Activated T-helper 1 cell treated with anti-CD3 and anti-CD28 coated beads, Interleukin-12 subunit alpha, Interleukin-12 subunit beta, Interleukin-2, Interleukin-4 antibody, amounts not matched to agents 30 ng/mL and 10 ng/mL and 1 ng/mL, durations not matched to agents 14 hours and 24 hours and 36 hours (primary cell): ENCODE measurements at regions not wholly inside any gene's neighbourhood (a gene's known extent, or its start where the extent isn't known, plus 50 kb on each side); places are given as distances from the start of the nearest gene placed in this dataset.
A peak's percentile ranks its signal among the peaks of the same experiment; 100 is the strongest.
"Not testable (repeated sequence)": the region's sequence is repeated elsewhere in the genome, so short reads cannot be mapped to it uniquely, and the experiment has no call there.

ENCODE experiments used
- DNase-seq: peaks from one replicate; pipeline ENCODE4 v3.0.0; 2021; ENCODE audit warnings: low spot score
- H3K27ac Mint-ChIP-seq: one replicate; pipeline ENCODE4 v1.8.0; 2021; ENCODE audit warnings: mild to moderate bottlenecking, mixed read lengths
- H3K27me3 Mint-ChIP-seq: one replicate; pipeline ENCODE4 v1.8.0; 2022; ENCODE audit warnings: mild to moderate bottlenecking, moderate library complexity, mixed read lengths; ENCODE audit not compliant: insufficient read depth
- H3K36me3 Mint-ChIP-seq: one replicate; pipeline ENCODE4 v1.8.0; 2021; ENCODE audit warnings: low read depth, mixed read lengths
- H3K4me1 Mint-ChIP-seq: one replicate; pipeline ENCODE4 v1.8.0; 2021; ENCODE audit warnings: low read depth, mixed read lengths
- H3K4me3 Mint-ChIP-seq: one replicate; pipeline ENCODE4 v1.8.0; 2021; ENCODE audit warnings: mild to moderate bottlenecking, moderate library complexity, mixed read lengths
- H3K9me3 Mint-ChIP-seq: one replicate; pipeline ENCODE4 v1.8.0; 2021; ENCODE audit warnings: mixed read lengths
- intact Hi-C: fragments of 100-400 bp; cut with micrococcal nuclease; formaldehyde crosslinking; loops from one replicate; pipeline ENCODE4 v1.15.1; 2024

GRCh38 chr9:71608825-71609447 lies 159.4 kb downstream of the CEMIP2 start:
- peaks cover 21% of the 10 kb centered on the region for H3K27me3 Mint-ChIP-seq
- no peaks in the 10 kb centered on the region for H3K36me3 Mint-ChIP-seq
- no peak overlapping the region for H3K27ac Mint-ChIP-seq

GRCh38 chr9:71608021-71608420 lies 160.3 kb downstream of the CEMIP2 start:
- Mint-ChIP-seq H3K36me3 (no peaks in the 10 kb centered on the region), H3K9me3 (peaks cover 4% of the 10 kb centered on the region), H3K27me3 (peaks cover 17% of the 10 kb centered on the region), H3K4me3 (no peak overlapping the region), H3K4me1 (no peaks in the 10 kb centered on the region), H3K27ac (no peak overlapping the region)
- DNase-seq: no peak
- intact Hi-C loops: no loop called here

More at GRCh38 chr9:71608825-71609447, 159.4 kb downstream of the CEMIP2 start:
- H3K4me3 Mint-ChIP-seq: no peak overlapping the region
- intact Hi-C loops: no loop called here
- DNase-seq: no peak
- peaks cover 4% of the 10 kb centered on the region for H3K9me3 Mint-ChIP-seq
- no peaks in the 10 kb centered on the region for H3K4me1 Mint-ChIP-seq

- Mint-ChIP-seq H3K27me3 (peaks cover 15% of the 10 kb centered on the region), H3K4me3 (no peak overlapping the region), H3K9me3 (peaks cover 4% of the 10 kb centered on the region), H3K4me1 (no peaks in the 10 kb centered on the region), H3K27ac (no peak overlapping the region), H3K36me3 (no peaks in the 10 kb centered on the region)
- DNase-seq: no peak
- intact Hi-C loops: no loop called here
Measured at GRCh38 chr9:71607461-71607881, 160.8 kb downstream of the CEMIP2 start.

GRCh38 chr9:71604197-71605063 lies 163.9 kb downstream of the CEMIP2 start:
- intact Hi-C loops: loop anchor here (1.0 to 5.0 kb wide), 8 partner anchors 81 to 420 kb away; partner anchors contain the start of genes ABHD17B and C9orf85
- Mint-ChIP-seq H3K27ac (no peak overlapping the region), H3K36me3 (no peaks in the 10 kb centered on the region), H3K9me3 (no peaks in the 10 kb centered on the region), H3K4me1 (no peaks in the 10 kb centered on the region), H3K27me3 (peaks cover 9% of the 10 kb centered on the region), H3K4me3 (no peak overlapping the region)
- DNase-seq: peak; percentile 65

- Mint-ChIP-seq H3K36me3 (no peaks in the 10 kb centered on the region), H3K27me3 (peaks cover 5% of the 10 kb centered on the region), H3K9me3 (no peaks in the 10 kb centered on the region), H3K4me1 (no peaks in the 10 kb centered on the region), H3K4me3 (no peak overlapping the region), H3K27ac (no peak overlapping the region)
- no peak for DNase-seq
- intact Hi-C loops: loop anchor here (5.0 kb wide), 2 partner anchors 310 to 315 kb away; partner anchors contain the start of genes ABHD17B and C9orf85
Measured at GRCh38 chr9:71602652-71603051, 165.7 kb downstream of the CEMIP2 start.

- H3K9me3 Mint-ChIP-seq, H3K27ac Mint-ChIP-seq, H3K4me3 Mint-ChIP-seq, intact Hi-C loops, DNase-seq, H3K4me1 Mint-ChIP-seq, H3K36me3 Mint-ChIP-seq, H3K27me3 Mint-ChIP-seq: not testable (repeated sequence)
Measured at GRCh38 chr9:71595762-71596161, 172.6 kb downstream of the CEMIP2 start.

- Mint-ChIP-seq H3K27ac (no peak overlapping the region), H3K4me3 (no peak overlapping the region), H3K27me3 (peaks cover 1% of the 10 kb centered on the region), H3K4me1 (no peaks in the 10 kb centered on the region), H3K36me3 (no peaks in the 10 kb centered on the region), H3K9me3 (no peaks in the 10 kb centered on the region)
- intact Hi-C loops: no loop called here
- DNase-seq: no peak
Measured at GRCh38 chr9:71594541-71594940, 173.8 kb downstream of the CEMIP2 start.

GRCh38 chr9:71592400-71592799 lies 175.9 kb downstream of the CEMIP2 start:
- H3K9me3 Mint-ChIP-seq: no peaks in the 10 kb centered on the region
- no peak overlapping the region for H3K4me3 Mint-ChIP-seq
- no peak overlapping the region for H3K27ac Mint-ChIP-seq
- no peaks in the 10 kb centered on the region for H3K4me1 Mint-ChIP-seq
- intact Hi-C loops: no loop called here
- no peaks in the 10 kb centered on the region for H3K27me3 Mint-ChIP-seq
- no peaks in the 10 kb centered on the region for H3K36me3 Mint-ChIP-seq
- DNase-seq: no peak

- H3K4me1 Mint-ChIP-seq: no peaks in the 10 kb centered on the region
- no peaks in the 10 kb centered on the region for H3K9me3 Mint-ChIP-seq
- no peaks in the 10 kb centered on the region for H3K27me3 Mint-ChIP-seq
- DNase-seq: no peak
- no peak overlapping the region for H3K4me3 Mint-ChIP-seq
- H3K27ac Mint-ChIP-seq: no peak overlapping the region
- intact Hi-C loops: no loop called here
- no peaks in the 10 kb centered on the region for H3K36me3 Mint-ChIP-seq
Measured at GRCh38 chr9:71590362-71590761, 178.0 kb downstream of the CEMIP2 start.

GRCh38 chr9:71589612-71590011 lies 178.7 kb downstream of the CEMIP2 start:
- intact Hi-C loops: no loop called here
- Mint-ChIP-seq H3K36me3 (no peaks in the 10 kb centered on the region), H3K9me3 (no peaks in the 10 kb centered on the region), H3K27ac (no peak overlapping the region), H3K27me3 (no peaks in the 10 kb centered on the region), H3K4me1 (no peaks in the 10 kb centered on the region), H3K4me3 (no peak overlapping the region)
- no peak for DNase-seq

GRCh38 chr9:71587576-71588362 lies 180.5 kb downstream of the CEMIP2 start:
- Mint-ChIP-seq H3K36me3 (no peaks in the 10 kb centered on the region), H3K27me3 (no peaks in the 10 kb centered on the region), H3K4me1 (no peaks in the 10 kb centered on the region), H3K27ac (no peak overlapping the region), H3K9me3 (no peaks in the 10 kb centered on the region), H3K4me3 (no peak overlapping the region)
- DNase-seq: no peak
- intact Hi-C loops: no loop called here

- Mint-ChIP-seq H3K4me3 (no peak overlapping the region), H3K27me3 (no peaks in the 10 kb centered on the region), H3K9me3 (no peaks in the 10 kb centered on the region), H3K27ac (no peak overlapping the region), H3K4me1 (no peaks in the 10 kb centered on the region), H3K36me3 (no peaks in the 10 kb centered on the region)
- DNase-seq: no peak
- intact Hi-C loops: no loop called here
Measured at GRCh38 chr9:71583792-71584191, 184.5 kb downstream of the CEMIP2 start.

- Mint-ChIP-seq H3K9me3 (no peaks in the 10 kb centered on the region), H3K36me3 (no peaks in the 10 kb centered on the region), H3K27me3 (peaks cover 1% of the 10 kb centered on the region), H3K27ac (no peak overlapping the region), H3K4me1 (no peaks in the 10 kb centered on the region), H3K4me3 (no peak overlapping the region)
- DNase-seq: no peak
- intact Hi-C loops: no loop called here
Measured at GRCh38 chr9:71582347-71582746, 186.0 kb downstream of the CEMIP2 start.
